DOHH2 (cell line): ENCODE measurements at regions not wholly inside any gene's neighbourhood (a gene's known extent, or its start where the extent isn't known, plus 50 kb on each side); places are given as distances from the start of the nearest gene placed in this dataset.

Experiments used
- CTCF ChIP-seq: fragments of 200-600 bp; sonication (generic); IDR thresholded peaks from one replicate; pipeline ENCODE4 v1.5.1; 2014; ENCODE audit warnings: antibody characterized with exemption, mild to moderate bottlenecking, low read depth, low read length; ENCODE audit not compliant: poor library complexity, severe bottlenecking
- EZH2phosphoT487 ChIP-seq: fragments of 200-600 bp; sonication (generic); IDR thresholded peaks from 2 replicates; pipeline ENCODE4 v1.6.1; 2017; ENCODE audit warnings: borderline replicate concordance, mild to moderate bottlenecking, antibody characterized with exemption, low read length, moderate library complexity, mixed read lengths

- TF ChIP-seq CTCF (no peak), EZH2phosphoT487 (no peak)
Observed at GRCh38 chr16:80894091-80894490, 89.7 kb upstream of the CDYL2 start.
